ENCODE measurements at regions not wholly inside any gene's neighbourhood (a gene's known extent, or its start where the extent isn't known, plus 50 kb on each side); places are given as distances from the start of the nearest gene placed in this dataset.
"Not testable (repeated sequence)": the region's sequence is repeated elsewhere in the genome, so short reads cannot be mapped to it uniquely, and the experiment has no call there.

DNA sequence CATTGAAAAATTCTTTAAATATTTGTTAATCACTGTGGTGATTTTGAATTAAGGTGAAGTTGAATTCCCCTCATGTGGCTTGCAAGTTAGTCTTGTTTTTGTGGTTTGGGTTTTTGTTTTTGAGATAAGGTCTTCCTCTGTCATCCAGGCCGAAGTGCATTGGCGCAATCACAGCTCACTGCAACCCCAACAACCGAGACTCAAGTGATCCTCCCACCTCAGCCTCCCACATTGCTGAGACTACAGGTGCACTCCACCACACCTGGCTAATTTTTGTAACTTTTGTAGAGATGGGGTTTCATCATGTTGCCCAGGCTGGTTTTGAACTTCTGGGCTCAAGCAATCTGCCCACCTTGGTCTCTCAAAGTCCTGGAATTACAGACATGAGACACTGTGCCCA is 1691.1 kb downstream of the SPATA31A7 start:
- TF ChIP-seq, protein P1, sequence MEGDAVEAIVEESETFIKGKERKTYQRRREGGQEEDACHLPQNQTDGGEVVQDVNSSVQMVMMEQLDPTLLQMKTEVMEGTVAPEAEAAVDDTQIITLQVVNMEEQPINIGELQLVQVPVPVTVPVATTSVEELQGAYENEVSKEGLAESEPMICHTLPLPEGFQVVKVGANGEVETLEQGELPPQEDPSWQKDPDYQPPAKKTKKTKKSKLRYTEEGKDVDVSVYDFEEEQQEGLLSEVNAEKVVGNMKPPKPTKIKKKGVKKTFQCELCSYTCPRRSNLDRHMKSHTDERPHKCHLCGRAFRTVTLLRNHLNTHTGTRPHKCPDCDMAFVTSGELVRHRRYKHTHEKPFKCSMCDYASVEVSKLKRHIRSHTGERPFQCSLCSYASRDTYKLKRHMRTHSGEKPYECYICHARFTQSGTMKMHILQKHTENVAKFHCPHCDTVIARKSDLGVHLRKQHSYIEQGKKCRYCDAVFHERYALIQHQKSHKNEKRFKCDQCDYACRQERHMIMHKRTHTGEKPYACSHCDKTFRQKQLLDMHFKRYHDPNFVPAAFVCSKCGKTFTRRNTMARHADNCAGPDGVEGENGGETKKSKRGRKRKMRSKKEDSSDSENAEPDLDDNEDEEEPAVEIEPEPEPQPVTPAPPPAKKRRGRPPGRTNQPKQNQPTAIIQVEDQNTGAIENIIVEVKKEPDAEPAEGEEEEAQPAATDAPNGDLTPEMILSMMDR (IDR thresholded peaks at IDR 0.05): not testable (repeated sequence)
- TF ChIP-seq POLR2AphosphoS5 (IDR thresholded peaks at IDR 0.05; ENCODE audit: insufficient read depth in 1 of 2, low read depth in 1 of 2); POLR2A (IDR thresholded peaks at IDR 0.05): not testable (repeated sequence)
